A673 (cell line): ENCODE measurements at regions not wholly inside any gene's neighbourhood (a gene's known extent, or its start where the extent isn't known, plus 50 kb on each side); places are given as distances from the start of the nearest gene placed in this dataset.

Experiments
- BruUV-seq: library from RNA; stranded (reverse); fragments of 400-500 nt; replicated peaks from 2 replicates; lab custom pipeline; 2021; lab: Mats Ljungman, UMichigan
- CTCF ChIA-PET: fragments of 300-600 bp; sonication (Branson Sonifier 250); formaldehyde crosslinking; loops from one replicate; lab custom pipeline; 2022; ENCODE audit warnings: antibody characterized with exemption; lab: Charles Lee
- POLR2A ChIA-PET: fragments of 300-600 bp; sonication (Branson Sonifier 250); formaldehyde crosslinking; loops from one replicate; lab custom pipeline; 2022; ENCODE audit warnings: antibody characterized with exemption; ENCODE audit not compliant: low non-redundant PET; lab: Charles Lee
- DNase-seq: peaks from one replicate; pipeline ENCODE4 v3.0.0-alpha.2; 2015; ENCODE audit warnings: low spot score
- H3K27ac ChIP-seq: fragments of 200-600 bp; sonication (generic); 2 replicates; pipeline ENCODE4 v1.5.1; 2016; ENCODE audit warnings: mixed run types, low read depth, mild to moderate bottlenecking, mixed read lengths, antibody characterized with exemption, low read length; ENCODE audit not compliant: poor library complexity, severe bottlenecking
- H3K27me3 ChIP-seq: fragments of 200-600 bp; sonication (generic); replicated peaks from 2 replicates; pipeline ENCODE4 v1.6.1; 2017; ENCODE audit warnings: mixed run types, low read depth, mild to moderate bottlenecking, mixed read lengths, antibody characterized with exemption, low read length; ENCODE audit not compliant: insufficient read depth, poor library complexity
- H3K36me3 ChIP-seq: fragments of 200-600 bp; sonication (generic); 2 replicates; pipeline ENCODE4 v1.6.1; 2016; ENCODE audit warnings: mixed run types, mild to moderate bottlenecking, mixed read lengths, antibody characterized with exemption, low read length; ENCODE audit not compliant: insufficient read depth, poor library complexity, severe bottlenecking
- H3K4me1 ChIP-seq: fragments of 200-600 bp; sonication (generic); 2 replicates; pipeline ENCODE4 v1.6.1; 2017; ENCODE audit warnings: mixed run types, mild to moderate bottlenecking, mixed read lengths, antibody characterized with exemption, low read length; ENCODE audit not compliant: insufficient read depth, poor library complexity, severe bottlenecking
- H3K4me3 ChIP-seq: fragments of 200-600 bp; sonication (generic); 2 replicates; pipeline ENCODE4 v1.5.1; 2016; ENCODE audit warnings: low read depth, mixed run types, mild to moderate bottlenecking, mixed read lengths, low read length; ENCODE audit not compliant: poor library complexity, severe bottlenecking
- H3K9me3 ChIP-seq: fragments of 200-600 bp; sonication (generic); 2 replicates; pipeline ENCODE4 v1.6.1; 2016; ENCODE audit warnings: mixed run types, low read depth, mild to moderate bottlenecking, mixed read lengths, antibody characterized with exemption, low read length; ENCODE audit not compliant: poor library complexity, severe bottlenecking
- CTCF ChIP-seq: fragments of 300-800, 200-600 bp; sonication (generic); conservative IDR thresholded peaks from 2 replicates; pipeline ENCODE4 v1.5.1; 2017; ENCODE audit warnings: low read depth, mild to moderate bottlenecking, antibody characterized with exemption, low read length, moderate library complexity, mixed read lengths
- EZH2 ChIP-seq: fragments of 200-600 bp; sonication (generic); IDR thresholded peaks from 2 replicates; pipeline ENCODE4 v1.6.1; 2017; ENCODE audit warnings: borderline replicate concordance, low read depth, mild to moderate bottlenecking, mixed read lengths, antibody characterized with exemption, low read length; ENCODE audit not compliant: poor library complexity, severe bottlenecking
- intact Hi-C: fragments of 100-400 bp; cut with micrococcal nuclease; formaldehyde crosslinking; loops from one replicate; pipeline ENCODE4 v1.10.0; 2022; ENCODE audit not compliant: unreplicated experiment

GRCh38 chr11:116614306-116615210, 158.2 kb downstream of the BUD13 start:
- no peak for DNase-seq
- ChIA-PET POLR2A (no interaction called here), CTCF (no interaction called here)
- Histone ChIP-seq H3K9me3 (no peaks in the 10 kb centered on the region), H3K36me3 (no peaks in the 10 kb centered on the region), H3K27me3 (peaks cover 55% of the 10 kb centered on the region), H3K27ac (no peak overlapping the region), H3K4me1 (no peaks in the 10 kb centered on the region), H3K4me3 (no peak overlapping the region)
- BruUV-seq = no TSS peak
- TF ChIP-seq CTCF (no peak), EZH2 (no peak)
- intact Hi-C loops = no loop called here

GRCh38 chr11:116613206-116613875, 159.4 kb downstream of the BUD13 start:
- Histone ChIP-seq H3K4me1 (no peaks in the 10 kb centered on the region), H3K9me3 (no peaks in the 10 kb centered on the region), H3K27me3 (peaks cover 58% of the 10 kb centered on the region), H3K36me3 (no peaks in the 10 kb centered on the region), H3K4me3 (no peak overlapping the region), H3K27ac (no peak overlapping the region)
- DNase-seq = no peak
- POLR2A ChIA-PET = no interaction called here
- no TSS peak for BruUV-seq
- intact Hi-C loops = no loop called here
- CTCF ChIA-PET = no interaction called here
- TF ChIP-seq EZH2 (no peak), CTCF (no peak)

GRCh38 chr11:116611998-116612620, 160.7 kb downstream of the BUD13 start:
- ChIA-PET POLR2A (interaction anchor here (0.6 kb wide), 1 partner anchor 10 kb away, joined by 3 read pairs; no protein-coding TSS in a partner anchor), CTCF (no interaction called here)
- H3K9me3 ChIP-seq = no peaks in the 10 kb centered on the region
- H3K36me3 ChIP-seq = no peaks in the 10 kb centered on the region
- no peak for TF ChIP-seq CTCF
- no peak for TF ChIP-seq EZH2
- DNase-seq = no peak
- no peaks in the 10 kb centered on the region for H3K4me1 ChIP-seq
- peaks cover 52% of the 10 kb centered on the region for H3K27me3 ChIP-seq
- no peak overlapping the region for H3K4me3 ChIP-seq
- BruUV-seq = no TSS peak
- intact Hi-C loops = no loop called here
- H3K27ac ChIP-seq = no peak overlapping the region
